ENCODE measurements at regions not wholly inside any gene's neighbourhood (a gene's known extent, or its start where the extent isn't known, plus 50 kb on each side); places are given as distances from the start of the nearest gene placed in this dataset.
"Not testable (repeated sequence)": the region's sequence is repeated elsewhere in the genome, so short reads cannot be mapped to it uniquely, and the experiment has no call there.

DNA sequence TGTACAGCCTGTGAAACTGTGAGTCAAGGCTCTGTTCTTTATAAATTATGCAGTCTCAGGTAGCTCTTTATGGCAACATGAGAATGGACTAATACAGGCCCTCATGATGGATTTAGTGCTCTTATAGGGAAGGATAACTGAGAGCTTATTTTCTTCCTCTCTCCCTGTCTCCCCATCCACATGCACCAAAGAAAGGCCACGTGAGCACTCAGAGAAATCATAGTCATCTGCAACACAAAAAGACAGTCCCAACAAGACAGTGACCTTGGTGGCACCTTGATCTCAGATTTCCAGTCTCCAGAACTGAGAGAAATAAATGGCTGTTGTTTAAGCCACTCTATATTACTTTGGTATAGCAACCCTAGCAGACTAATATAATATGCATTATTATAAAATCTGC, 2133.6 kb upstream of the ACO1 start:
- H3K36me3 ChIP-seq: no peaks in the 10 kb centered on the region
- no peaks in the 10 kb centered on the region for H3K4me1 ChIP-seq
- H3K27me3 ChIP-seq: no peaks in the 10 kb centered on the region
- DNase-seq (no peak), ATAC-seq (no peak)
- H3K27ac ChIP-seq: no peak overlapping the region
- no peaks in the 10 kb centered on the region for H3K9me3 ChIP-seq
- no peak overlapping the region for H3K4me3 ChIP-seq
- intact Hi-C loops (cut with DNase I): no loop called here
- TF ChIP-seq, protein P1, sequence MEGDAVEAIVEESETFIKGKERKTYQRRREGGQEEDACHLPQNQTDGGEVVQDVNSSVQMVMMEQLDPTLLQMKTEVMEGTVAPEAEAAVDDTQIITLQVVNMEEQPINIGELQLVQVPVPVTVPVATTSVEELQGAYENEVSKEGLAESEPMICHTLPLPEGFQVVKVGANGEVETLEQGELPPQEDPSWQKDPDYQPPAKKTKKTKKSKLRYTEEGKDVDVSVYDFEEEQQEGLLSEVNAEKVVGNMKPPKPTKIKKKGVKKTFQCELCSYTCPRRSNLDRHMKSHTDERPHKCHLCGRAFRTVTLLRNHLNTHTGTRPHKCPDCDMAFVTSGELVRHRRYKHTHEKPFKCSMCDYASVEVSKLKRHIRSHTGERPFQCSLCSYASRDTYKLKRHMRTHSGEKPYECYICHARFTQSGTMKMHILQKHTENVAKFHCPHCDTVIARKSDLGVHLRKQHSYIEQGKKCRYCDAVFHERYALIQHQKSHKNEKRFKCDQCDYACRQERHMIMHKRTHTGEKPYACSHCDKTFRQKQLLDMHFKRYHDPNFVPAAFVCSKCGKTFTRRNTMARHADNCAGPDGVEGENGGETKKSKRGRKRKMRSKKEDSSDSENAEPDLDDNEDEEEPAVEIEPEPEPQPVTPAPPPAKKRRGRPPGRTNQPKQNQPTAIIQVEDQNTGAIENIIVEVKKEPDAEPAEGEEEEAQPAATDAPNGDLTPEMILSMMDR (IDR thresholded peaks at IDR 0.05): no peak

DNA sequence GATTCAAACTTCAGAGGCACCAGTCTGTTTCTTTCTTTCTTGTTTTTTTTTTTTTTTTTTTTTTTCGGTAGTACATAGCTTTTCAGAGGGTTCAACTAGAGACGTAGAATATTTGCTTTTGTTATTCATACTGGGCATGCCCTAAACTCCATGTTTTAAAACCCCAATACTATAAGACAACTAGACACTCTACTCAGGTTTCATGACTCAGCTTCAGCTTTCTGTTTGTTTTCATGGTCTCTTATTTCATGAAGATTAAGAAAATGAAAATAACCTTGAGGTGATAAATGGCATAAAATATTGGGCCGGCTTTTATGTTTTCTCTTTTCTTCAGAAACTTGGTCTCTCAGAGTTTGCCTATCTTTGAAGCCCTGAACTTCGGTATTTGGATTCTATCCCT, 2126.3 kb upstream of the ACO1 start:
- Histone ChIP-seq H3K27me3 (no peaks in the 10 kb centered on the region), H3K4me3 (no peak overlapping the region), H3K9me3 (peaks cover 0 to 14% of the 10 kb centered on the region in 2 donors), H3K27ac (no peak overlapping the region), H3K4me1 (no peaks in the 10 kb centered on the region), H3K36me3 (no peaks in the 10 kb centered on the region)
- ATAC-seq (no peak), DNase-seq (no peak)
- TF ChIP-seq, protein P1 (IDR thresholded peaks at IDR 0.05): no peak
- intact Hi-C loops (cut with DNase I): no loop called here

DNA sequence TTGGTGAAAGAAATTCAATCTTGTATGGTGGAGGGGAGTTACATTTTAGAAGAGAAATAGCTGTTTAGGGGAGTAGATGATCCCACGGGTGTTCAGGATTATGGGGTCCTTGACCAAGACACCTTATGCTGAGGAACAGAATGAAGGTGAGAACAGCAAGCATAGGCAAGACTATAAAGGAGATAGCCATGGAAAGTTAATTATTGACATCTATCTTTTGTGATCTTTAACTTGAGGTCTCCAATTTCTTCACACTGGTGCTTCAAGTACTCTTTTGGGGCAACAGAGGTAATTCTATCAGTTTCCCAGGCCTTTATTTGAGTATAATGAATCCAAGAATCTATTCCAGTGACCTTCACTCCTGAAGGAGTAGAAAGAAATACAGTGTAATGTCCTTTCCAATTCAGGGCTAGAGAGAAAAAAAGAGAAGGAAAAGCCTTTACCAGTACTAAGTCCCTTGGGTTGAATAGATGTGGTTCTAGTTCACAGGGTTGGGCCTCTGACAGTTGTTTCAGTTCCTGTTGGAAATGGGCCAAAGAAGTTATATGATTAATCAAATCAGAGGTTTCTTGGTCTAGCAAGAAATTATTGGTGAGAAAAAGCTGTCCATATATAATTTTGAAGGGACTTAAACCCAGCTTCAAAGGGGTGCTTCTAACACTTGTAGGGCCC, 2104.1 kb upstream of the ACO1 start:
- ATAC-seq: no peak
- intact Hi-C loops (cut with DNase I): no loop called here
- Histone ChIP-seq H3K4me3 (no peak overlapping the region), H3K27ac (no peak overlapping the region), H3K27me3 (no peaks in the 10 kb centered on the region), H3K36me3 (no peaks in the 10 kb centered on the region), H3K4me1 (no peaks in the 10 kb centered on the region), H3K9me3 (peaks cover 0 to 3% of the 10 kb centered on the region in 2 donors)
- DNase-seq: no peak
- TF ChIP-seq, protein P1 (IDR thresholded peaks at IDR 0.05): no peak

DNA sequence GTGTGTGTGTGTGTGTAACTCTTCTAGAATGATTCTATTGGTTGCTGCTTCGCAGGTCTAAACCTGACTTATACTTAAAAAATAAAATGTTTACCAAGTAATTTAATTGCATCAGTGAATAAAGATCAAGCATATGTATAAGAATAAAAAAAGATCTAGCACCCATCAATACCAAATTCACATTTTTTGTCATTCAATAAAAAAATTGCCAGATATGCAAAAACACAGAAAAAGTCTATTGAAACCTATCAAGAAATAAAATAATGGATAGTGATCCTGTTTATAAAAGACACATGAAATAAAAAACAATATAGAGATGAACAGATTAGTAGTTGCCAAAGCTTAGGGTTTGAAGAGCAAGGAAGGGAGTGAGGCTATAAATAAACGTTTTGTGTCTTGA, 2095.0 kb upstream of the ACO1 start:
- H3K4me1 ChIP-seq: no peaks in the 10 kb centered on the region
- TF ChIP-seq, protein P1 (IDR thresholded peaks at IDR 0.05): no peak
- ATAC-seq (no peak), DNase-seq (no peak)
- intact Hi-C loops (cut with DNase I): no loop called here
- no peaks in the 10 kb centered on the region for H3K36me3 ChIP-seq
- H3K9me3 ChIP-seq: no peaks in the 10 kb centered on the region
- no peak overlapping the region for H3K27ac ChIP-seq
- H3K4me3 ChIP-seq: no peak overlapping the region
- no peaks in the 10 kb centered on the region for H3K27me3 ChIP-seq

DNA sequence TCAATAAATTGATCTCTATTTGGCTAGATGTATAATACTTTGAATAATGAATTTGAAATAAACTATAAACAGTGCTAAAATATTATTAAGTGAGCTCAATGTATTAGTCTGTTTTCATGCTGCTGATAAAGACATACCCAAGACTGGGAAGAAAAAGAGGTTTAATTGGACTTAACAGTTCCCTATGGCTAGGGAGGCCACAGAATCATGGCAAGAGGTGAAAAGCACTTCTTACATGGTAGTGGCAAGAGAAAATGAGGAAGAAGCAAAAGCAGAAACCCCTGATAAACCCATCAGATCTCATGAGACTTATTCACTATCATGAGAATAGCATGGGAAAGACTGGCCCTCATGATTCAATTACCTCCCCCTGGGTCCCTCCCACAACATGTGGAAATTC, 2092.4 kb upstream of the ACO1 start:
- H3K4me1 ChIP-seq; H3K27me3 ChIP-seq; H3K36me3 ChIP-seq; H3K27ac ChIP-seq; DNase-seq; H3K4me3 ChIP-seq; H3K9me3 ChIP-seq; intact Hi-C loops (cut with DNase I); ATAC-seq: not testable (repeated sequence)

DNA sequence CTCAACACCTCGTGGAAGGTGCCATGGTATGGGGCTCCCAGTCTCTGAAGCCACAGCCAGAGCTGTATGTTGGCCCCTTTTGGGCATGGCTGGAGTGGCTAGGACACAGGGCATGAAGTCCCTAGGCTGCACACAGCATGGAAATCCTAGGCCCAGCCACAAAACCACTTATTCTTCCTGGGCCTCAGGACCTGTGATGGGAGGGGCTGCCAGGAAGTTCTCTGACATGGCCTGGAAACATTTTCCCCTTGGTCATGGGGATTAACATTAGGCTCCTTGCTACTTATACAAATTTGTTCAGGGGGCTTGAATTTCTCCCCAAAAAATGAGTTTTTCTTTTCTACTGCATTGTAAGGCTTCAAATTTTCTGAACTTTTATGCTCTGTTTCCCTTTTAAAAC, 2091.2 kb upstream of the ACO1 start:
- H3K27me3 ChIP-seq: no peaks in the 10 kb centered on the region
- H3K4me1 ChIP-seq: no peaks in the 10 kb centered on the region
- DNase-seq (no peak), ATAC-seq (no peak)
- no peaks in the 10 kb centered on the region for H3K9me3 ChIP-seq
- intact Hi-C loops (cut with DNase I): no loop called here
- H3K27ac ChIP-seq: no peak overlapping the region
- no peaks in the 10 kb centered on the region for H3K36me3 ChIP-seq
- no peak overlapping the region for H3K4me3 ChIP-seq
- TF ChIP-seq, protein P1 (IDR thresholded peaks at IDR 0.05): no peak
